HG03575 (cell line): ENCODE measurements at regions not wholly inside any gene's neighbourhood (a gene's known extent, or its start where the extent isn't known, plus 50 kb on each side); places are given as distances from the start of the nearest gene placed in this dataset.

Experiments used
- ATAC-seq: cut with Tn5 transposase; IDR thresholded peaks from one replicate; pipeline ENCODE4 v1.9.1; 2021; ENCODE audit not compliant: unreplicated experiment, insufficient number of reproducible peaks, low FRiP score; ENCODE audit errors: extremely low read depth

- ATAC-seq: no peak
These were observed 260.0 kb upstream of the AKR1E2 start for GRCh38 chr10:4566011-4566410.

GRCh38 chr10:4561296-4561695 lies 264.7 kb upstream of the AKR1E2 start:
- ATAC-seq: no peak

- no peak for ATAC-seq
These were observed 268.5 kb upstream of the AKR1E2 start for GRCh38 chr10:4557469-4557868.

DNA sequence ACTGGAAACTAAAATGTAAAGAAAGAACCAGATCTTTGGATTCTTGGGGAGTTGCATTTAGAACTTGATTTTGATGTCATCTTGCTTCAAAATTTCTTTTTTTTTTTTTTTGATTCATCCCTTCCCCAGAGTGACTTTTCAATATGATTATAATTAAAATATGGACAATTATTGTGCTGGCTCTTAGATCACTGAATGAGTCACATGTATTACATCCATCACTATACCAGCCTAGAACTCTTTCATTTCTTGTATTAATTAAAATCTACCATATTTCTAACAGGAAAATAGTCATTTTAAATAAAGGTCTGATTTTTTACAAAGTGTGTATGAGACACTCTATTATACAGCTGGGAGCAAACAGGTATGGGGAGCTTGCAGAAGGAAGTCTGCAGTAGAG lies 269.5 kb upstream of the AKR1E2 start:
- ATAC-seq: no peak

GRCh38 chr10:4555920-4556319 lies 270.1 kb upstream of the AKR1E2 start:
- no peak for ATAC-seq

- ATAC-seq: no peak
These were observed 276.8 kb upstream of the AKR1E2 start for GRCh38 chr10:4549139-4549653.

DNA sequence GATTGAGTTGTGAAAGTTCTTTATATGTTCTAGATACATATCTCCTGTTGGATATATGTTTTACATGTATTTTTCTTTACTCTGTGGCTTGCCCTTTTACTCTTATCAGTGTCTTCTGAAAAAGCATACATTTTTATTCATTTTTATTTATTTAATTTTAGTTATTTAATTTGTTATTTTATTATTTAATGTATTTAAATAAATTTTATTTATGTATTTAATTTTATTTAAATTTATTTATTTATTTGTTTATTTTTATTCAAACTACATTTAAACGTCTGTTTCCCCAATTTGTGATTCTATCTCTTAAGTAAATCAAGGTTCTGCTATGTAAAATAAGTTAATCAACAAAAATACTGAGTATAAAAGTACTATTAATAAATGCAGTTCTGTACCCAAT lies 279.1 kb upstream of the AKR1E2 start:
- no peak for ATAC-seq

DNA sequence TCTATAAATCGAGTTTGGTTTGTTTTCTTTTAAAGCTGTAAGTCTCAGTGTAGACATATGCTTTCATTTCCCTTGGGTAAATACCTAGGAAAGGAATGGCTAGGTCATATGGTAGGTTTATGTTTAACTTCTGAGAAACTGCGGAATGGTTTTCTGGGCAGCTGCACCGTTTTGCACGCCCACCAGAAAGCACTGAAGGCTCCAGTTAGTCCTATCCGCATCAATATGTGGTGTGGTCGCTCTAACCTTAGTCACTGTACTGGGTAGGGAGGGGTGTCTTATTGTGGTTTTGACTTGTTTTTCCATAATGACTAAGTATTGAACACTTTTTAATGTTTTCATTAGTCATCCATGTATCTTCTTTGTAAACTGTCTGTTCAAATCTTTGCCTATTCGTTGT lies 279.5 kb upstream of the AKR1E2 start:
- ATAC-seq: no peak

- no peak for ATAC-seq
These were observed 280.9 kb upstream of the AKR1E2 start for GRCh38 chr10:4545062-4545461.

DNA sequence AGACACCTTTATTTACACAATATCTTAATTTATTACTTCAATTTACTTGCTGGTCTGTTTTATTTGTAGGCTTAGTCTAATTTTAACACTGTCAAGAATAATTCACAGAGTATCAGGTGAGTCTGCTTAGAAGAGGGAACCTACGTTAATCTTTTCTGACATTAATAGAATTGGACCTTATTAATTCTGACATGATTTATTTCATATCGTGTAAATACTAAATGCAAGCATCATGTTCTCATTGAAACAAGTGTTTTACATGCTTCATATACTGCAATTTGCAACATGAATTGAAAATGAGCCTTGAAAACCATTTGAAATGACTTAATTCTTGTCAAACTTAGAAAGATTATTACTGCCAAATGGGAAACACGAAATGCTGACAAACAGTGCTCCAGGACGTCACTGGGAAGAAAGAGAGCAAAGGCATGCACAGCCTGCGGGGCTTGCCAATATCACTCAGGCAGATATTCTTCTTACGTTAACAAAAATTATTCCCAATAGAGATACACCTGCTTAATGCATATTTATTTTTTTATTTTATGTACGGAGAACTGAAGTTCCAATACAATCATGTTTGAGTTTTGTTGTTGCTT lies 282.0 kb upstream of the AKR1E2 start:
- ATAC-seq: no peak

GRCh38 chr10:4541292-4541691 lies 284.7 kb upstream of the AKR1E2 start:
- no peak for ATAC-seq

DNA sequence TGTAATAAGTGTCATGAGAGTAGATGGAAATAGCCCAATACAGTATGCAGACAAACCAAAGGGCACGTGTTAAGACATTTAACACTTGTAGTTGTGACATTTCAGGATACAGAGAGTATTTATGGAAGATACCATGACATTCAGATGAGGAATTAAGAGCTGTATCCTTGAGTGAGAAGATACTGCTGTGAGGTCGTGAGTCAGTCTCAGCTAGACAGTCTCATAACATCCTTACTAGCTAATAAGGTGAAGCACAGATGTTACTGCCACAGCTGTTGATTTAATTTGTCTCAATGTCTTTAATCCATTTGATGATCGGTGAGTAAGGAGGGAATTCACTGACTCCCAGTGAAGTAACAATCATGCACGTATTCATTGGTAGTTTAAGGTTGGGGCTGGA lies 288.0 kb upstream of the AKR1E2 start:
- ATAC-seq: no peak

DNA sequence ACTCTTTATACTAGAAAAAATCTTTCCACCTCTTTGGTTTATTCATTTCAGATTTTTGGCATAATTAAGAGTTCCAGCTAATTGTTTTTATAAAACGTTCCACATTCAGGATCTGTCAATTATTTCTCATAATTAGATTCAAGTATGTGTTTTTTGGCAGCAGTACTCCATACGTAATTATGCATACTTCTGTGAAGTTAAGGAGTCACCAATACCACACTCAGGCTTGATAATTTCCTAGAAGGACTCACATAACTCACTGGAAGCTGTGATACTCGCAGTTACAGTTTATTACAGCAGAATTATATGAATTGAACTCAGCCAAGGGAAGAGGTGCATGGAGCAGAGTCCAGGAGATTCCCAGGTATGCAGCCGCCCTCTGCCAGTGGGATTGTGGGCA lies 290.5 kb upstream of the AKR1E2 start:
- ATAC-seq: no peak

GRCh38 chr10:4533621-4534020 lies 292.4 kb upstream of the AKR1E2 start:
- ATAC-seq: no peak

DNA sequence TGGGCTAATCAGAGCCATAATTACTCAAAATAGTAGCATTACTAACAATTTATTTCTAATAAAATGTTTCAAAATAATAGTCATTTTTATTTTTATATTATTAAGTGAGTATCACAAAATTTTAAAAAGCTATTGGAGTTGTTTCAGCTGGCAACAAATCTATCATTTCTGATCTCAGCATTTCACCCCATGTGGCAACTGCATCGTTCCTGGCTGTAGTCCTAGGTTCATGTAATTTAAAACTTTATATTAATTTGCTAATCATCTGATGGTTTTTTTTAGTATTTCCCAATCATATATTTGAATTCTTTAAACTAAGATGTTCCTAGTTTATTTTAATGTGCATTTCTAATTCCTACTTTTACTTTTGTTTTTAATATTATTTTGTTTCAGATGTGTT lies 293.0 kb upstream of the AKR1E2 start:
- ATAC-seq: no peak

- ATAC-seq: no peak
These were observed 293.5 kb upstream of the AKR1E2 start for GRCh38 chr10:4532467-4532866.

DNA sequence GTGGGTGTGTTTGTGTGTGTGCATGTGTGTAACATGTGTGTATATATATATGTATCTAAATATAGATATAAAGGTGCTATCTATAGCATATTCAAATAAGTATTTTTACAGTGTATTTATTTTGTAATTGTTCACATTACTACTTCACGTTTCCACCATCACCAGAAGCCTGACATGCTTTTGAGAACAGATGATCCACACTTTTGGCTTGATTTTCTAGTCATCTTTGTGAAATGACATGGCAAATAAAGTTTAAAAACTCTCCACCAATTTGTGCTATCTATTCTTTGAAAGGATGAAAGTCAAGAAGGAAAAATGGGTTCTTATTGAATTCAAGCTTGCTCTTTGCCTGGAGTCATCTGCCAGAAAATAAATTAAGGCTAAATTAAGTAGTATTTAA lies 294.0 kb upstream of the AKR1E2 start:
- ATAC-seq: no peak

DNA sequence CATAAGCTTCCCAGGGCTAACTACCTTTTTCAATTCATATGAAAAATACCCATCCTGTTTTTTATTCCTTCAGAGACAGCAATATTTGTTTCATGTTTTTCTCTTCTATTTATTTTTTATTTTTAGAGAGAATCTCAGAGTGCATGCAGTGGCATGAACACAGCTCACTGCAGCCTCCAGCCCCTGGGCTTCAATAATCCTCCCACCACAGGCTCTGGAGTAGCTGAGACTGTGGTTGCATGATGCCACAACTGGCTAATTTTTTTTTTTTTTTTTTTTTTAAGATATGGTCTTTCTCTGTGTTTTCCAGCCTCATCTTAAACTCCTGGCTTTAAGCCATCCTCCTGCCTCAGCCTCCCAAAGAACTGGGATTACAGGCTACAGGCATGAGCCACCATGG lies 296.7 kb upstream of the AKR1E2 start:
- no peak for ATAC-seq

DNA sequence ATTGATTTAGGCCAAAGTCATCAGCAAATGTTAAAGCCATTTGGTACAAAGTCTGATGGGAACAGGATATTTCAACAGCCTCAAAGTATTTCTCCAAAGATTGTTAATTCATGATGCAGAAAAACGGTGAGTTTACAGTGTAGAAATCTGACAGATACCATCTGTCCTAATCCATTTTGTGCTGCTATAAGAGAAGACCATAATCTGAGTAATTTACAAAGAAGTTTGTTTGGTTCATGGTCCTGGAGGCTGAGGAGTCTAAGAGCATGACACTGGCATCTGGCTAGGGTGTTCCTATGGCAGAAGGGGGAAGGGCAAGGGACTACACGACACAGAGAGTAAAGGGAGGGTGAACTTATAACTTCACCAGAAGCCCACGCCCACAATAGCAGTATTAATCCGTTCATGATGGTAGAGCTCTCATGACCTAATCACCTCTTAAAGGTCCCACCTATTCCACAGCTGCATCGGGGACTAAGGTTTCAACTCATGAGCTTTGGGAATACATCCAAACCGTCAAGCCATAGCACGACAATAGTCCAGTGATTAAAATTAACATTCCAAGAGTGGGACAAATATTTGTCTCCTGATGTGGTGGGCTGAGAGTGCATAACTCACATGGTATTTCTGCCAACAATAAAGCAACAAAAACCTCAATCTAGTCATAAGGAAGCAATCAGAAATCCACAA lies 298.6 kb upstream of the AKR1E2 start:
- ATAC-seq: no peak

DNA sequence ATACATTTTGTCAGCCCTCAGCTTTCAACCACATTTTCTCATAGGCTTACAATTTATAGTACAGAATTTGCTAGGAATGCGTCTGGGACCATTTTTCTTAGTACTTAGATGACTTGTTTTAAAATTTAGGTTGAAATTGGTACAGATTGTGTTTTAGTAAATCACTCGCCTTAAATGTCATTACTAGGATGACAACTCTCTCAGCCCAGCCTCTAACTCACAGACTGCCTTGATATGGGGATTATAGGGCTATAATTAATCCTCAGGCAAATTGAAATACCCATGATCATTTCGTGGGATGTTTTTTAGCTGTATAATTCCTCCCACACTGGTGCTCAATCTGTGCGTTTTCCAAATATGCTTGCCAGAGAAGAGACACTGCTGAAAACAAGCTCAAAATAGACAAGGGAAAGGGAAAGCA lies 299.7 kb upstream of the AKR1E2 start:
- no peak for ATAC-seq

- no peak for ATAC-seq
These were observed 300.9 kb upstream of the AKR1E2 start for GRCh38 chr10:4525103-4525502.
